Panc1 (cell line): ENCODE measurements at regions not wholly inside any gene's neighbourhood (a gene's known extent, or its start where the extent isn't known, plus 50 kb on each side); places are given as distances from the start of the nearest gene placed in this dataset.

Experiments used
- CTCF ChIP-seq: fragments of 450-650 bp; IDR thresholded peaks from 2 replicates; pipeline ENCODE4 v1.5.1; 2017; ENCODE audit warnings: mild to moderate bottlenecking
- POLR2AphosphoS5 ChIP-seq: IDR thresholded peaks from 2 replicates; pipeline ENCODE4 v1.6.1; 2012; ENCODE audit warnings: mild to moderate bottlenecking, low read depth, low read length, moderate library complexity
- SIN3A ChIP-seq: IDR thresholded peaks from 2 replicates; pipeline ENCODE4 v1.6.1; 2012; ENCODE audit warnings: low read depth, mild to moderate bottlenecking, low read length, moderate library complexity, borderline replicate concordance; ENCODE audit not compliant: insufficient read depth
- TCF7L2 ChIP-seq: IDR thresholded peaks from 2 replicates; pipeline ENCODE4 v1.6.1; 2011; ENCODE audit warnings: mild to moderate bottlenecking, low read depth, low read length, inconsistent platforms
- TF ChIP-seq, protein P1 (sequence below), 2 experiments: IDR thresholded peaks; 2 replicates each; pipeline ENCODE4 v1.6.1; 2011 to 2012; ENCODE audit warnings: low read depth in 2 of 2, control low read depth in 1 of 2, low read length in 1 of 2, mild to moderate bottlenecking in 1 of 2, moderate library complexity in 1 of 2; ENCODE audit not compliant: insufficient read depth in 1 of 2

DNA sequence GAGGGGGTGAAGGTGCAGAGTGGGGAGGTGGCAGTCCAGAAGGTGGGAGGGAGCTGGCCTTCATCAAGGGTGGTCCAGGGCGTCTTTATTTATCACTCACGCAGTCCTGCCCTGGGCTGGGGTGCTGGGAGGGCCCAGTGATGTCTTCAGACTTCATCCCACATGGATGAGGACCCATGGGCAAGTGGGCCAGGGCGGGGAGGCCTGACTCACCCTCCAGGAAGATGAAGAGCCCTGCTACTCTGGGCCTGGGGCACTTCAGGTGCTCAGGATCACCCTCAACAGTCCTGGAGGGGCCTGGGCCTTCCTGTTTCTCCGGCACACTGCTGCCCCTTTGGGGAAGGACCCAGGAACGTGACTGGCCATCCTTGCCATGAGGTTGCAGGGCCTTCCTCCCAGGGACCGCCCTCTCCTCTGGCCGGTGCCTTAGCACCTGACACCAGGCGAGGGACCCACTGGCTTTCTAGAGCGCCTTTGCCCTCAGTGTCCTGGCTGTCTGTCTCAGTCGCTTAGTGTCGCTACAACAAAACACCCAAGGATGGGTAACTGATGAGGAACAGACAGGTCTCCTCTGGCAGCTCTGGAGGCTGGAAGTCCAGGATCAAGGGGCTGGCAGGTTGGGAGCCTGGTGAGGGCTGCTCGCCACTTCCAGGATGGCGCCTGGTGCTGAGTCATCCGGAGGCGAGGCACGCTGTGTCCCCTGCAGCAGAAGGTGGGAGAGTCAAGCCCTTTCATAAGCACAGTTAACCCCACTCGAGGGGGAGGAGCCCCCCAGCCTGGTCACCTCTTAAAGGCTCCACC is 57.8 kb upstream of the HS6ST1 start:
- TF ChIP-seq POLR2AphosphoS5 (no peak), CTCF (no peak), SIN3A (no peak), TCF7L2 (no peak)
- TF ChIP-seq, protein P1, sequence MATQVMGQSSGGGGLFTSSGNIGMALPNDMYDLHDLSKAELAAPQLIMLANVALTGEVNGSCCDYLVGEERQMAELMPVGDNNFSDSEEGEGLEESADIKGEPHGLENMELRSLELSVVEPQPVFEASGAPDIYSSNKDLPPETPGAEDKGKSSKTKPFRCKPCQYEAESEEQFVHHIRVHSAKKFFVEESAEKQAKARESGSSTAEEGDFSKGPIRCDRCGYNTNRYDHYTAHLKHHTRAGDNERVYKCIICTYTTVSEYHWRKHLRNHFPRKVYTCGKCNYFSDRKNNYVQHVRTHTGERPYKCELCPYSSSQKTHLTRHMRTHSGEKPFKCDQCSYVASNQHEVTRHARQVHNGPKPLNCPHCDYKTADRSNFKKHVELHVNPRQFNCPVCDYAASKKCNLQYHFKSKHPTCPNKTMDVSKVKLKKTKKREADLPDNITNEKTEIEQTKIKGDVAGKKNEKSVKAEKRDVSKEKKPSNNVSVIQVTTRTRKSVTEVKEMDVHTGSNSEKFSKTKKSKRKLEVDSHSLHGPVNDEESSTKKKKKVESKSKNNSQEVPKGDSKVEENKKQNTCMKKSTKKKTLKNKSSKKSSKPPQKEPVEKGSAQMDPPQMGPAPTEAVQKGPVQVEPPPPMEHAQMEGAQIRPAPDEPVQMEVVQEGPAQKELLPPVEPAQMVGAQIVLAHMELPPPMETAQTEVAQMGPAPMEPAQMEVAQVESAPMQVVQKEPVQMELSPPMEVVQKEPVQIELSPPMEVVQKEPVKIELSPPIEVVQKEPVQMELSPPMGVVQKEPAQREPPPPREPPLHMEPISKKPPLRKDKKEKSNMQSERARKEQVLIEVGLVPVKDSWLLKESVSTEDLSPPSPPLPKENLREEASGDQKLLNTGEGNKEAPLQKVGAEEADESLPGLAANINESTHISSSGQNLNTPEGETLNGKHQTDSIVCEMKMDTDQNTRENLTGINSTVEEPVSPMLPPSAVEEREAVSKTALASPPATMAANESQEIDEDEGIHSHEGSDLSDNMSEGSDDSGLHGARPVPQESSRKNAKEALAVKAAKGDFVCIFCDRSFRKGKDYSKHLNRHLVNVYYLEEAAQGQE (IDR thresholded peaks at IDR 0.05; ENCODE audit: insufficient read depth in 1 of 2, low read depth in 2 of 2, low read length in 1 of 2) = no peak
